Esophagus squamous epithelium (tissue), 5 donors: ENCODE measurements at regions not wholly inside any gene's neighbourhood (a gene's known extent, or its start where the extent isn't known, plus 50 kb on each side); places are given as distances from the start of the nearest gene placed in this dataset.

Experiments
- DNase-seq: peaks from one replicate; lab custom pipeline; 2025; lab: John Stamatoyannopoulos, UW
- H3K27ac ChIP-seq, 4 donors: fragments of 200-600 bp; sonication (generic); one replicate each; pipeline ENCODE4 v1.5.1; 2016 to 2019; ENCODE audit warnings: mild to moderate bottlenecking in 1 of 4
- H3K27me3 ChIP-seq, 4 donors: fragments of 200-600 bp; sonication (generic); 1 replicate in 3 of 4; 2 replicates in 1 of 4; pipeline versions ENCODE4 v1.5.1 to v1.6.0; 2017 to 2021; ENCODE audit warnings: antibody characterized with exemption in 1 of 4
- H3K36me3 ChIP-seq, 3 donors: fragments of 200-600 bp; sonication (generic); one replicate each; pipeline ENCODE4 v1.5.1; 2016 to 2019
- H3K4me1 ChIP-seq, 3 donors: fragments of 200-600 bp; sonication (generic); one replicate each; pipeline ENCODE4 v1.5.1; 2017 to 2019
- H3K4me3 ChIP-seq, 4 donors: fragments of 200-600 bp; sonication (generic); 1 replicate in 3 of 4; 2 replicates in 1 of 4; pipeline ENCODE4 v1.5.1; 2016 to 2019; ENCODE audit warnings: mild to moderate bottlenecking in 2 of 4, moderate library complexity in 1 of 4
- H3K9me3 ChIP-seq, 3 donors: fragments of 200-600 bp; sonication (generic); one replicate each; pipeline ENCODE4 v1.5.1; 2016 to 2019
- CTCF ChIP-seq, 6 experiments: fragments of 450-650 bp in 4 of 6; fragments of 200-600 bp in 2 of 6; sonication (generic) in 2 of 6; IDR thresholded peaks; one replicate each; pipeline ENCODE4 v1.5.1; 2016 to 2019; ENCODE audit warnings: antibody characterized with exemption in 6 of 6, mild to moderate bottlenecking in 4 of 6, moderate library complexity in 4 of 6
- POLR2A ChIP-seq, 4 donors: fragments of 450-650 bp; IDR thresholded peaks; one replicate each; pipeline ENCODE4 v1.6.1; 2017; ENCODE audit warnings: antibody characterized with exemption in 4 of 4, mild to moderate bottlenecking in 4 of 4, moderate library complexity in 3 of 4
- WGBS, 2 donors: methylation state at CpG; one replicate each; pipeline ENCODE4 v1.1.5; 2018; 5-methylcytosine and 5-hydroxymethylcytosine counted together
- intact Hi-C: fragments of 100-400 bp; cut with DNase I; formaldehyde crosslinking; loops from one replicate; pipeline ENCODE4 v1.15.0; 2022
- donor health status: DM: yes; HTN: yes; CAD: no.

DNA sequence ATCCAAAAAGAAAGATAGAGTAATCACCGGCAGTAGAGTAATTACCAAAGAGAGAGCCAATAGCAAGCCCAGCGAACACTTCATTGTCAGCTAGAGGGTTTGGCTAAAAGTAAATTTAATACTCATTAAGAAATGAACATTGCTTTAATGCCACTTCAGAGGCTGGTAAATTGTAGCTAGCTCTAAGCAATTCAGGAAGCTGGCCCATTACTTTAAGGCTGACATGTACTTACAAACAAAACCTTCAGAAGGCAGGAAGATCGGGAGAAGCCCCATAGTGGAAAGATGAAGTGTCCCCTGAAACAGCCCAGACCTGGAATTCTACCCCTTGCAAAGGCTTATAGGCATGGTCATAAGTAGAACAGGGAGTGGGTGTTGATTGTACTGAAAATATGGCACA is 396.6 kb upstream of the ID4 start:
- DNase-seq = no peak
- Histone ChIP-seq H3K9me3 (no peaks in the 10 kb centered on the region), H3K36me3 (no peaks in the 10 kb centered on the region), H3K27me3 (no peaks in the 10 kb centered on the region), H3K4me1 (no peaks in the 10 kb centered on the region), H3K27ac (no peak overlapping the region), H3K4me3 (no peak overlapping the region)
- WGBS, 2 donors = 68 to 70% methylated on average over 3 of the region's 3 CpGs
- no peak for TF ChIP-seq POLR2A (IDR thresholded peaks at IDR 0.05)
- TF ChIP-seq CTCF (IDR thresholded peaks at IDR 0.05) = no peak
- intact Hi-C loops = no loop called here

DNA sequence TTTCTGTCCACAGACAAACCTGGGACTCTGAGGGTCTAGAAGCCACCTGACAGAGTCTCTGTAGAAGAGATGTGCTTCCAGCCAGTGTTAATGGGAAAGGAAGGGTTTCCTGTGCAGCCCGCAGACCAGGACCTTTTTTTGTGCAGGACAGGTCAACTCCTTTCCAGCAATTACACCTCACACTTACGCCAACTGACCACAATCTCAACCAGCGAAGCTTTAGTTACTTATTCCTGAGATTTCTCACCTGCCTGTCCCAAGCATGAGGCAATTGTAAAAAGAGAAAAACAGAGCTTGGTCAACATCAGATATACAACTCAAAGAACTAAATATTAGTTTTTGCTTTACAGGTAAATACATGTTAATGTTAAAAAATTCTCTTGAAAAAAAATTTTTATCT is 393.8 kb upstream of the ID4 start:
- intact Hi-C loops = no loop called here
- Histone ChIP-seq H3K4me3 (no peak overlapping the region), H3K27me3 (no peaks in the 10 kb centered on the region), H3K4me1 (no peaks in the 10 kb centered on the region), H3K27ac (no peak overlapping the region), H3K36me3 (no peaks in the 10 kb centered on the region), H3K9me3 (no peaks in the 10 kb centered on the region)
- no peak for DNase-seq
- TF ChIP-seq POLR2A (IDR thresholded peaks at IDR 0.05) (no peak), CTCF (IDR thresholded peaks at IDR 0.05) (no peak)
- WGBS, 2 donors = 89 to 94% methylated on average over 3 of the region's 3 CpGs

GRCh38 chr6:19444041-19444440 is 393.1 kb upstream of the ID4 start:
- DNase-seq = no peak
- Histone ChIP-seq H3K36me3 (no peaks in the 10 kb centered on the region), H3K27me3 (no peaks in the 10 kb centered on the region), H3K4me3 (no peak overlapping the region), H3K27ac (no peak overlapping the region), H3K4me1 (no peaks in the 10 kb centered on the region), H3K9me3 (no peaks in the 10 kb centered on the region)
- 62 to 74% methylated on average over 4 of the region's 4 CpGs for WGBS, 2 donors
- intact Hi-C loops = no loop called here
- no peak for TF ChIP-seq POLR2A (IDR thresholded peaks at IDR 0.05)
- TF ChIP-seq CTCF (IDR thresholded peaks at IDR 0.05) = no peak

GRCh38 chr6:19444481-19444880 is 392.7 kb upstream of the ID4 start:
- 43 to 77% methylated on average over 1 of the region's 1 CpG for WGBS, 2 donors
- H3K4me3 ChIP-seq = no peak overlapping the region
- intact Hi-C loops = no loop called here
- no peaks in the 10 kb centered on the region for H3K27me3 ChIP-seq
- no peak for TF ChIP-seq CTCF (IDR thresholded peaks at IDR 0.05)
- no peak for TF ChIP-seq POLR2A (IDR thresholded peaks at IDR 0.05)
- H3K9me3 ChIP-seq = no peaks in the 10 kb centered on the region
- H3K36me3 ChIP-seq = no peaks in the 10 kb centered on the region
- no peak overlapping the region for H3K27ac ChIP-seq
- no peaks in the 10 kb centered on the region for H3K4me1 ChIP-seq
- DNase-seq = no peak

DNA sequence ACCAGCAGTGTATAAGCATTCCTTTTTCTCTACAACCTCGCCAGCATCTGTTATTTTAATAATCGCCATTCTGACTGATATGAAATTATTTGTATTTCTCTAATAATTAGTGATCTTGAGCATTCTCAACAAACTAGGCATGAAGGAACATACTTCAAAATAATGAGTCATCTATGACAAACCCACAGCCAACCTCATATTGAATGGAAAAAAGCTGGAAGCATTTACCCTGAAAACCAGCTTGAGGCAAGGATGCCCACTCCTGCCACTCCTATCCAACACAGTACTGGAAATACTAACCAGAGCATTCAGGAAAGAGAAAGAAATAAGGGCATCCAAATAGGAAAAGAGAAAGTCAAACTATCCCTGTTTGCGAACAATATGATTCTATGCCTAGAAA is 390.6 kb upstream of the ID4 start:
- 81 to 88% methylated on average over 3 of the region's 3 CpGs for WGBS, 2 donors
- Histone ChIP-seq H3K4me1 (no peaks in the 10 kb centered on the region), H3K9me3 (no peaks in the 10 kb centered on the region), H3K27ac (no peak overlapping the region), H3K27me3 (no peaks in the 10 kb centered on the region), H3K36me3 (no peaks in the 10 kb centered on the region), H3K4me3 (no peak overlapping the region)
- intact Hi-C loops = no loop called here
- DNase-seq = no peak
- no peak for TF ChIP-seq CTCF (IDR thresholded peaks at IDR 0.05)
- no peak for TF ChIP-seq POLR2A (IDR thresholded peaks at IDR 0.05)
